ENCODE measurements at regions not wholly inside any gene's neighbourhood (a gene's known extent, or its start where the extent isn't known, plus 50 kb on each side); places are given as distances from the start of the nearest gene placed in this dataset.
"Not testable (repeated sequence)": the region's sequence is repeated elsewhere in the genome, so short reads cannot be mapped to it uniquely, and the experiment has no call there.

GRCh38 chr3:161914703-161915417 is 418.3 kb downstream of the OTOL1 start:
- no peak for ATAC-seq
- no peak for DNase-seq

- no peak for ATAC-seq
Observed at GRCh38 chr3:161915418-161915750, 418.8 kb downstream of the OTOL1 start.

GRCh38 chr3:161920196-161920595 is 423.6 kb downstream of the OTOL1 start:
- no peak for ATAC-seq
- no peak for DNase-seq

More at GRCh38 chr3:161915418-161915750, 418.8 kb downstream of the OTOL1 start:
- DNase-seq: no peak

GRCh38 chr3:161925749-161926360 is 429.2 kb downstream of the OTOL1 start:
- ATAC-seq: no peak
- DNase-seq: no peak

- ATAC-seq (no peak), DNase-seq (no peak)
Observed at GRCh38 chr3:161927131-161927530, 430.5 kb downstream of the OTOL1 start.

GRCh38 chr3:161939918-161940620 is 443.5 kb downstream of the OTOL1 start:
- DNase-seq: no peak
- no peak for ATAC-seq

GRCh38 chr3:161940621-161940965 is 444.0 kb downstream of the OTOL1 start:
- no peak for DNase-seq
- ATAC-seq: no peak

- ATAC-seq (no peak), DNase-seq (no peak)
Observed at GRCh38 chr3:161941891-161942290, 445.3 kb downstream of the OTOL1 start.

GRCh38 chr3:161943801-161944345 is 447.3 kb downstream of the OTOL1 start:
- DNase-seq, ATAC-seq: not testable (repeated sequence)

- DNase-seq: no peak
- ATAC-seq: no peak
Observed at GRCh38 chr3:161946443-161946960, 449.9 kb downstream of the OTOL1 start.

GRCh38 chr3:161950318-161950868 is 453.8 kb downstream of the OTOL1 start:
- DNase-seq (no peak), ATAC-seq (no peak)

- ATAC-seq: no peak
- DNase-seq: no peak
Observed at GRCh38 chr3:161957467-161957866, 460.9 kb downstream of the OTOL1 start.

- ATAC-seq (no peak), DNase-seq (no peak)
Observed at GRCh38 chr3:161964857-161965256, 468.2 kb downstream of the OTOL1 start.

- ATAC-seq (no peak), DNase-seq (no peak)
Observed at GRCh38 chr3:161969867-161970266, 473.3 kb downstream of the OTOL1 start.

- no peak for ATAC-seq
- no peak for DNase-seq
Observed at GRCh38 chr3:161975201-161975600, 478.6 kb downstream of the OTOL1 start.

GRCh38 chr3:161977063-161977462 is 480.5 kb downstream of the OTOL1 start:
- ATAC-seq: no peak
- no peak for DNase-seq

- DNase-seq (no peak), ATAC-seq (no peak)
Observed at GRCh38 chr3:161977850-161978249, 481.2 kb downstream of the OTOL1 start.

- ATAC-seq: no peak
- no peak for DNase-seq
Observed at GRCh38 chr3:161987933-161988332, 491.3 kb downstream of the OTOL1 start.

- DNase-seq (no peak), ATAC-seq (no peak)
Observed at GRCh38 chr3:161989012-161989411, 492.4 kb downstream of the OTOL1 start.

- ATAC-seq (no peak), DNase-seq (no peak)
Observed at GRCh38 chr3:161990036-161990435, 493.4 kb downstream of the OTOL1 start.

GRCh38 chr3:161991901-161992540 is 495.4 kb downstream of the OTOL1 start:
- ATAC-seq (no peak), DNase-seq (no peak)

- no peak for ATAC-seq
- DNase-seq: no peak
Observed at GRCh38 chr3:161999846-162000245, 503.2 kb downstream of the OTOL1 start.

All from stimulated activated naive CD8-positive, alpha-beta T cell treated with anti-CD3 and anti-CD28 coated beads, Interleukin-15, Interleukin-2, amounts not matched to agents 100 U/mL and 50 U/mL, for 24 hours (primary cell).